MV-4-11 (cell line): ENCODE measurements at regions not wholly inside any gene's neighbourhood (a gene's known extent, or its start where the extent isn't known, plus 50 kb on each side); places are given as distances from the start of the nearest gene placed in this dataset.
"Not testable (repeated sequence)": the region's sequence is repeated elsewhere in the genome, so short reads cannot be mapped to it uniquely, and the experiment has no call there.

Experiments used
- DNase-seq: peaks from one replicate; lab custom pipeline; 2025; lab: John Stamatoyannopoulos, UW

- DNase-seq = no peak
Observed at GRCh38 chr4:64014647-64015046, 394.6 kb downstream of the TECRL start.

DNA sequence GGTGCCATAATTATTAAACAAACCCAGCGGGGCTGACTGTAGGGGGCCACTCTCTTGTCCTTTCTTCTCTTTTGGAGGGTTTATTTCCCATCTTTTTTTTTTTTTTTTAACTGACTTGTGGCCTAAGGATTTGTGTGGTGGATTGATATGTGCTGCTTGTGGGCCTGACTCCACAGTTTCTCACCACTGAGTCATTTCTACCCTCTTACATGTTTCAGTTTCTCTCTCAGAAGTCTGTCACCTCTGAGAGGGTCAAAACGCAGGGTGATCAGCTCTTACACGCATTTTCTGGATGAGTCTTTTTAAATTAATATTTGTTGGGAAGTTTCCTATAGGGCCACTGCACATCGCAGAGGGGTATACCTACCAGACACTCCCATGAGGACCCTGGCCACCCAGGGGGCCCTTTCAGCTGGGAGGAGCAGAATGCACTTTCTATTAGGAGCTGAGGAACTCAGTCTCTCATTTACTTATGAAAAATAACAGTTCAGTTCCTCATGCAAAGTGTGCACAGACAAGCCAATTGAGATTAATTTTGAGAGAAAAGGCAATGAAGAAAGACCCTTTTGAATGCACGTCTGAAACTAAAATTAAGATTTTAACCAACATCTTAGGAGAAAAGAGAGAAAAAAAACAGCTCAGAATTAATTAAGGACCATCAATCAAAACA lies 407.9 kb downstream of the TECRL start:
- no peak for DNase-seq

DNA sequence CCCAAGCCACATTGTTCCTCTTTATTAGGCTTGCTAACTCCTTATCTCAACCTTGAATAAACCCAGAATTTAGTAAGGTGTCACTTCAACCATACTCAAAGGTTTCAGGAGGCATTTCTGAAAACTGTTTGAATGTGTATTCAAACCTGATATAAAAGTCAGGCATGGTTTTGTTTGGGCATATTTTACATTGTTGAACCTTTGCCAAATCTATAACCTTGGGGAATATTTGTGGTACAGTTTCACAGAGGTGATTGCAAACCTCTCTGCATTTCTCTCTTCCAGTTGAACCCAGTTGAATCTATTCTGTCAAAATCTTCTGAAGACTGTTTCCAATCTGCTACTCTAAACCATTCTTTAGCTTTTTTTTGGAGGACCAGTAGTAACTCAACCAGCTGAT lies 409.0 kb downstream of the TECRL start:
- no peak for DNase-seq

- DNase-seq = no peak
Observed at GRCh38 chr4:63986253-63986652, 423.0 kb downstream of the TECRL start.

DNA sequence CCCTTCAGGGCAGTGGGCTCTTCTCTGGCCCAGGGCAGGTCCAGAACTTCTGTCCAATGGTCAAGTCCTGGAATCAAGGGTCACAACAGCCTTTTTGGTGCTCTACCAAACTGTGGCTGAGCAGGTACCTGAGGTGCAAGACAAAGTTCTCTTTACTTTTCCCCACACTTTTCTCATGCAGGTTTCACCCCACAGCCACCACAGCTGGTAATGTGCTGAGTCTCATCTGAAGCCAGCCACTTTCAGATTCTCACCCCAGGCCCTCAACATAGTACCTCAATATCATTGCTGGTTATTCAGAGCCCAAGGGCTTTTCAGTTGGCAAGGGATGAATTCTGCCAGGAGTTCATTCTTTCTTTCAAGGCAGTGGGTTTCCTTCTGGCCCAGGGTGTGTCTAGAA lies 426.0 kb downstream of the TECRL start:
- DNase-seq = no peak

DNA sequence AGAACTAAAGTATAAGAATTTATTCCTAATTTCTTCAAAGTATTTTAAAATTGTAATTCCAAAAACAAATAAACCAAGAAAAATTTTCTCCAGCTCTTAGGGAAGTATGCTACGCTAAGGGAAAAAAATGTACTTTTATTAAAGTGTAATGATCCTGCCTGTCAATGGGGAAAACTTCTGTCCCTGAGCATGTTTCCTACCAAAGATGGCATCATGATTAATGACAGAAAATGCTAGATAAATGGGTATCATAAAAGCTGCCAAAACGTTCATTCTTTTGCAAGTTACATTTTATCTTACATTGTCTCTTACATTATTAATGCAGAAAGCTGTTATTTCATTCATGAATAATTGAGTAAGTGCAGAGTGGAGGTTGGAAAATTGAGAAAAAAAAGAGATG lies 443.4 kb downstream of the TECRL start:
- no peak for DNase-seq

- not testable (repeated sequence) for DNase-seq
Observed at GRCh38 chr4:63942706-63943286, 466.5 kb downstream of the TECRL start.

DNA sequence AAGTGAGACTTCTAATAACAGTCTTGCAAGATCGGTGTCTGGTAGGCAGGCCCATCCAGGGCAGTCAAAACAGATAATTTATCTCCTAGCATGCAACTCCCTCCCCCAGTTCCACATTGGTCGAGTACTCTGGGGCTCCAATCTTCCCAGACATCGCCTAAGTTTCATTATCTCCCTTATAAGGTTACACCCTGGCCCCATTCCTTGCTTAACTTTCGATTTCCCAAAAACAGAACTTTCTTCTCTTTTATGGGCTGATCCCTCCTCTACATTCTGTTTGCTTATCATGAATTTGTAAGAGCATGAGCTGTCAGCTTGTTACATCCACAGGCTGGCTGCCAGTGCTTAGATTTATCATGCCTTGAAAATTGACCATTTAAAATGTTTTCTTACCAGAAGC lies 471.3 kb downstream of the TECRL start:
- DNase-seq = no peak

DNA sequence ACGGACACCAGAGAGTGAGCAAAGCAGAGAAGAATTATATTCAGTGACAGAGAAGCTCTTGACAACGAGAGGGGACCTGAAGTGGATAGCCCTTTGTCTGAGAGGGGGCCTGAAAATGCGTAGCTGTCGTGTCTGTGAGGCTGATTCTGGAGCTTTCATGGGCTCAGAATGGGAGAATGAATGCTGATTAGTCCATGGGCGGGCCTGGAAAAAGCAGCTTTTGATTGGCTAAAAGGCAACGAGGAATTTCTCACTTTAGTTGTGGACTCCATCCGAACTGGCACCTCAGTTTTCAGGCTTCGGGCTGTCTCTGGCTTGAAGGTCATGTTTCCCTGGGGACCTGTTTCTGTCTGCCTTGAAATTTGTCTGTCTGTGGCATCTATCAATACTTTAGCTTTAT lies 487.1 kb downstream of the TECRL start:
- no peak for DNase-seq

GRCh38 chr4:63921561-63921960 lies 487.7 kb downstream of the TECRL start:
- no peak for DNase-seq

GRCh38 chr4:63919636-63920365 lies 489.4 kb downstream of the TECRL start:
- DNase-seq = no peak

- DNase-seq = no peak
Observed at GRCh38 chr4:63906660-63907183, 502.5 kb downstream of the TECRL start.

- DNase-seq = no peak
Observed at GRCh38 chr4:63904201-63904600, 505.0 kb downstream of the TECRL start.

- DNase-seq = no peak
Observed at GRCh38 chr4:63901304-63901703, 507.9 kb downstream of the TECRL start.

DNA sequence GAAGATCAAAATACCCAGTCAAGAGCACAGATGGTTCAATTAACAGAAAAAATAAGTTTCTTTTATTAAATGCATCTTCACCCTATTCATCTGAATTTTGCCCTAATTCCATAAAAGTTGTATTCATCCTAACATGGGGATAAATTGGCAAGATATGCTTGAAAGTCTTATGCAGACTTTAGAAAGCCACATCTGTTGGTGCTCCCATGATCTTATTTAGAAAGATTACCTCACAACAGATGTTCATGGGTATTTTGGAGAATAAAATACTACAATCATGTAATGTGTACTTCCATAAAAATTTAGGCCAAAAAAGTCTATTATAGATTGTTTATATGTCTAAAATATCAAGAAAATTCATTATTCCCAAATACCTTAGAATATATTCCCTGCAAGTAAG lies 510.3 kb downstream of the TECRL start:
- no peak for DNase-seq

GRCh38 chr4:63894161-63894560 lies 515.1 kb downstream of the TECRL start:
- no peak for DNase-seq

DNA sequence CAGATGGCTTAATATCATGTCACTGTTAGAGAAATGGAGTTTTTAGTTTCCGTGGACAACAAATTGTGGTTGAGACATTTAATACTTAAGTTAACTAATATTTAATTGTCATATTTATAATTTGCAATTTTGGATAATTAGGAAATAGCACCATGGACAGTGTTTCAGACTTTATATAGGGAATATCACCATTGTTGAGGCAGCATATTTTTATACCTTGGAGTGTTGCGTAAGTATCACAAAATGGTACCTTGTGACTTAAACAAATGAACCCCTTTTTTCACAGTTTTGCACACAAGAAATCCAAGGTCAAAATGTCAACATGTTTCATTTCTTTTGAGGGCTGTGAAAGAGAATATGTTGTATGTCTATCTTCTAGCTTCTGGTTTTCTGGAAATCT lies 539.9 kb downstream of the TECRL start:
- DNase-seq = no peak

DNA sequence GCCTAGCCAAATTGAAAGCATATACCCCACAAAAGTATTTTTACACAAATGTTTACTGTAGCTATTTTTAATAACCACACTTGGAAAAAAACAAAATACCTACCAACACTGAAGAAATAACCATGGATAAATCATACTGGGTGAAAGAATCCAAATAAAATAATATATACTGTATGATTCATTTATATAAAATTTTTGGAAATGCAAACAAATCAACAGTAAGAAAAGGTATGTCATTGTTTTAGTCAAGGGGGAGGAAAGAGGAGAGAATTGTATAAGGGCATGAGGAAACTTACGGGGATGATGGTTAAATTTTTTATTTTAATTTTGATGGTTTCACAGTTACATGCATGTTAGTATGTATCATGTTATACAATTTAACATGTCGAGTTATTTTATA lies 557.8 kb downstream of the TECRL start:
- DNase-seq = no peak

DNA sequence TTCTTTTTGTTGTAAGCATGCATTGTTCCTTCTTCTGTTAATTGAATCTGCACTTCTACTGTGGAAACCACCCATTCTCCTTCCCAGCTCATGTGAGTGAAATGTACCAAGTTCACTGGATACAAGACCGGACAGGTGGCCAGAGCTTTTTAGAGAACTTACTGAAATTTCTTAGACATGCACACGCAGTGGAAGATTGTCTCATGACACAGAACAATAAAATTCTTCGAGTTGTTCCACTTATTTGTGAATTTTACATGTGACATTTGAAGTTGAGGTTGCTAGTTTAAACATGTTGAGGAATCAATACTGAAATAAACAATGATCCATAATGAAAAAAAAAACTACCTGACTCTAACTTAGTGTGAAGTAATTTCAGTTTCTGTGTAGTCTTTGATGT lies 568.0 kb downstream of the TECRL start:
- DNase-seq = no peak

GRCh38 chr4:63831590-63832155 lies 577.6 kb downstream of the TECRL start:
- no peak for DNase-seq

- DNase-seq = no peak
Observed at GRCh38 chr4:63817196-63817865, 591.9 kb downstream of the TECRL start.
